ENCODE measurements at regions not wholly inside any gene's neighbourhood (a gene's known extent, or its start where the extent isn't known, plus 50 kb on each side); places are given as distances from the start of the nearest gene placed in this dataset.
A peak's percentile ranks its signal among the peaks of the same experiment; 100 is the strongest.

- TF ChIP-seq, protein P1, sequence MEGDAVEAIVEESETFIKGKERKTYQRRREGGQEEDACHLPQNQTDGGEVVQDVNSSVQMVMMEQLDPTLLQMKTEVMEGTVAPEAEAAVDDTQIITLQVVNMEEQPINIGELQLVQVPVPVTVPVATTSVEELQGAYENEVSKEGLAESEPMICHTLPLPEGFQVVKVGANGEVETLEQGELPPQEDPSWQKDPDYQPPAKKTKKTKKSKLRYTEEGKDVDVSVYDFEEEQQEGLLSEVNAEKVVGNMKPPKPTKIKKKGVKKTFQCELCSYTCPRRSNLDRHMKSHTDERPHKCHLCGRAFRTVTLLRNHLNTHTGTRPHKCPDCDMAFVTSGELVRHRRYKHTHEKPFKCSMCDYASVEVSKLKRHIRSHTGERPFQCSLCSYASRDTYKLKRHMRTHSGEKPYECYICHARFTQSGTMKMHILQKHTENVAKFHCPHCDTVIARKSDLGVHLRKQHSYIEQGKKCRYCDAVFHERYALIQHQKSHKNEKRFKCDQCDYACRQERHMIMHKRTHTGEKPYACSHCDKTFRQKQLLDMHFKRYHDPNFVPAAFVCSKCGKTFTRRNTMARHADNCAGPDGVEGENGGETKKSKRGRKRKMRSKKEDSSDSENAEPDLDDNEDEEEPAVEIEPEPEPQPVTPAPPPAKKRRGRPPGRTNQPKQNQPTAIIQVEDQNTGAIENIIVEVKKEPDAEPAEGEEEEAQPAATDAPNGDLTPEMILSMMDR (conservative IDR thresholded peaks at IDR 0.05): no peak
- H3K27ac ChIP-seq: no peak overlapping the region
Measured at GRCh38 chr1:47507144-47507543, 69.3 kb downstream of the FOXD2 start.

- TF ChIP-seq, protein P1 (conservative IDR thresholded peaks at IDR 0.05): no peak
- H3K27ac ChIP-seq: peak overlapping the region; percentile 61
Measured at GRCh38 chr1:47507881-47508701, 70.2 kb downstream of the FOXD2 start.

DNA sequence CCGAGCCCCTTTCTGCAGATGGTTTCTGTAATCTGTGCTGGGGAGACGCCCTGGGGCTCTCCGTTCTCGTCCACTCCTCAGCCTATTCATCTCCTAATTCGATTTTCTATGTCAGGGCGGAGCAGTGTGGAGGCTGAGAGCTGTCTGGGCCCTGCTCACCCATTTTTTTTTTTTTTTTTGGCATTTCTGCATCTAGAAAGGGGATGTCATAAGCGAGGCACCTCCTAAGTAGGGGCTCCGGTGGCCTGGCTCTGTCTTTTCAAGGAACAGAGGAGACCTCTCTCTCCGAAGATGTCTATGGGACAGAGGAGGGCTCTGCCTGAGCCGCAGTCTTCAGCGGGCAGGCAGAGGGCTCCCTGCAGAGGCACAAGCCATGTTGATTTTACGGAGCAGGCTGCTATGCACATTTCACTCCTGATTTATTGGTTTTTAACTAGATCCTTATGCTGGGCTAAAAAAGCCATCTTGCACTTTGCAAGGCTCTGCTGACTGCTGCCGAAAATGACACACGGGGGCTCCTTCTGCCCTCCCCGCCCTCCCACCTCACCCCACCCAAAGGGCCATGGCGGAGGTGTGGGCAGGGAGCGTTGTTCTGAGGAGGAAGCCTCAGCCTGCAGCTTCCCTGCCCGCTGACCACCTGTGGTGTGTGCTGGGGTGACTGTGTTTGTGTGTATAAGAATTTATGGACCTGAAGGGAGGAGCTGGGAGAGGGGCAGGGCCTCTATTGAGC is 71.0 kb downstream of the FOXD2 start:
- TF ChIP-seq, protein P1 (conservative IDR thresholded peaks at IDR 0.05): 0 out of 2 replicates have a peak, but pooled peaks have one; percentile 12
- peak overlapping the region; percentile 61 for H3K27ac ChIP-seq

DNA sequence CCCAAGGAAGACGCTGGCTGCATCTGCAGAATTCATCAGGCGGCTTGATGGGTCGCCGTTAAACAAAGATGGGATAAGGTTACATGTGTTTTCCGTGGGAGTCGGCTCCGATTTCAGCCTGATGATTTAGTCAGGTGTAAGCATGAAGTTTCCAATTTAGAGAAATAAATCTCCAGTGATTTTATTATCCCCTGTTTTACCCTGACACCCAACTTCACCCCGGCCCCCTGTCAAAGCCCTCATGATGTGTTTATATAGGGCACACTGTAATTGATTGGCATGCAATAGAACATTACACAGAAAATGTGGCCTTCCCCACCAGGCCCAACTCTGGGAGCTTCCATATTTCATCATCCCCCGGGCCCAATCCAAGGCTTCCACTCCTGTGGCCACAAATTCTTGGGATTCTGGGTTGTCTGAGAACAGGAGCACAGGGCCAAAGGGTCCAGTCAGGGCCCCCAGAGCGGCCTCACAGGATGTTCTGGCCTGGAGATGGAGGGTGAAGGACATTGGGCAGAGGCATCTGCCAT is 72.5 kb downstream of the FOXD2 start:
- TF ChIP-seq, protein P1 (conservative IDR thresholded peaks at IDR 0.05): no peak
- no peak overlapping the region for H3K27ac ChIP-seq

GRCh38 chr1:47511825-47512224 is 74.0 kb downstream of the FOXD2 start:
- H3K27ac ChIP-seq: no peak overlapping the region
- TF ChIP-seq, protein P1 (conservative IDR thresholded peaks at IDR 0.05): no peak

DNA sequence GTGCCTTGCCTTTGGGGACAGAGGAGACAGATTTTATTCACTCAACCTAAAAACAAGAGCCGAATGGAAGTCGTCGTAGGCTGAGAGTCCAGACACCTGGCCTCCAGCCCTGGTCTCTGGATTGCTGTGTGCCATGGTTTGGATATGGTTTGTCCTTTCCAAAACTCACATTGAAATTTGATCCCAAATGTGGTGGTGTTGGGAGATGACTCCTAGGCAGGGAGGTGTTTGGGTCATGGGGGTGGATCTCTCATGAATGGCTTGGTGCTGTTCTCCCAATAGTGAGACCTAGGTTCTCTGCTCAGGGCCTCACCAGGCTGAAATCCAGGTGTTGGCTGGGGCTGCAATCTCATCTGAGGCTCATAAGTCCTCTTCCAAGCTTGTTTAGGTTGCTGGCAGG is 75.5 kb downstream of the FOXD2 start:
- TF ChIP-seq, protein P1 (conservative IDR thresholded peaks at IDR 0.05): no peak
- H3K27ac ChIP-seq: no peak overlapping the region

DNA sequence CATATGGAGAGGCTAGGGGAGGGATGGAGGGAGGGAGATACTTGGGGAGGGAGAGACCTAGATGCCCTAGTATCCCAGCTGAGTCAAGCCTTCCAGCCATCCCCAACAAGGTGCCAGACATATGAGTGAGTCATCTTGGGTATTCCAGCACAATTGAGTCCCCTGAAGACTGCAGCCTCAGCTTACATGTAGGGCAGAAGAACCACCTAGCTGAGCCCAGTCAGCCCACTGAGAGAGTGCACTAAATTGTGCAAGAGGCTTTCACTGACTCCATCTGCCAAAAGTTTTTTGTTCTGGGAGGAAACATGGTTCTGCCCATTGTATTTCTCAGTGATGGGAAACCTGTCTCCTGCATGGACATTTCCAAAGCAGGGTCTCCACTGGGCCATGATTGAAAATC is 76.4 kb downstream of the FOXD2 start:
- H3K27ac ChIP-seq: no peak overlapping the region
- TF ChIP-seq, protein P1 (conservative IDR thresholded peaks at IDR 0.05): no peak
